ENCODE measurements at regions not wholly inside any gene's neighbourhood (a gene's known extent, or its start where the extent isn't known, plus 50 kb on each side); places are given as distances from the start of the nearest gene placed in this dataset.

DNA sequence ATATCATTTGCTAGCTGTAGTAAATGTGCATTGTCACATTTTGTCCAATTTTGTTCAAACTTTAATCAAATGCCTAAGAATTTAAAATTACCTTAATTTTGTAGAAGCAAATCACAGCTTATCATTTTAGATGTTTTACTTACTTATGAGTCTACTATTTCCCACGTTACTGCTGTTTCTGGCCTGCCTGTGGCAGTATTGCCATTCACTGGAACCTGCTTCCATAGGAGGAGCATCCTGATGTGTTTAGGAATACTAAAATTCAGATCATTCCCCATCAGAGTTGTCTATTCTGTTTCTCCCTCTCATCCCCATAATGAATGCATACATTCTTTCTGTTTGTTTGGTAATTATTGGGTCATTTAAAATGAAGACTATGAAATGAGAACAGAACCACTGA, 119.5 kb upstream of the SNRPN start:
- 75% methylated on average over 1 of the region's 1 CpG; no CpG with 5 or more reads in 1 of the 2 experiments for WGBS, 2 experiments (ENCODE audit: extremely low coverage in 1 of 2, insufficient coverage in 1 of 2, insufficient read length in 1 of 2, insufficient replicate concordance in 2 of 2, low coverage in 1 of 2, low lambda C conversion rate in 2 of 2, missing lambda C conversion rate in 1 of 2)
- Histone ChIP-seq H3K9ac (replicated peaks in 1 of 4; ENCODE audit: extremely low read depth in 1 of 4, low read depth in 3 of 4, low read length in 3 of 4) (no peak overlapping the region), H3K23me2 (ENCODE audit: low read depth, low read length) (no peaks in the 10 kb centered on the region), H4K91ac (replicated peaks; ENCODE audit: insufficient read length, low read length) (no peak overlapping the region), H3K79me2 (ENCODE audit: control insufficient read depth in 1 of 2, insufficient read depth in 2 of 2, low read length in 2 of 2) (no peaks in the 10 kb centered on the region), H3K36me3 (ENCODE audit: control insufficient read depth in 2 of 4, insufficient read depth in 4 of 4, low read length in 3 of 4) (no peaks in the 10 kb centered on the region), H3K27me3 (replicated peaks in 1 of 4; ENCODE audit: control insufficient read depth in 3 of 4, extremely low read depth in 1 of 4, insufficient read depth in 3 of 4, low read length in 3 of 4) (no peaks in the 10 kb centered on the region), H4K5ac (ENCODE audit: insufficient read length, low read depth, low read length) (no peak overlapping the region), H3K79me1 (ENCODE audit: low read depth, low read length) (no peaks in the 10 kb centered on the region), H2BK15ac (ENCODE audit: low read length) (no peak overlapping the region), H3K23ac (ENCODE audit: insufficient read length) (no peak overlapping the region), H3K14ac (ENCODE audit: insufficient read length) (no peak overlapping the region), H4K20me1 (replicated peaks in 1 of 2; ENCODE audit: control insufficient read depth in 1 of 2, insufficient read depth in 2 of 2, low read length in 2 of 2) (no peaks in the 10 kb centered on the region), H2BK120ac (replicated peaks; ENCODE audit: low read depth, low read length) (no peak overlapping the region), H2BK12ac (ENCODE audit: low read depth, low read length) (no peak overlapping the region), H2BK5ac (ENCODE audit: low read depth, low read length) (no peak overlapping the region), H2BK20ac (ENCODE audit: low read length) (no peak overlapping the region), H3K27ac (ENCODE audit: low read depth, low read length) (no peak overlapping the region), H3K4me2 (ENCODE audit: insufficient read depth in 1 of 2, low read depth in 2 of 2, low read length in 2 of 2) (no peak overlapping the region), H3K9me3 (ENCODE audit: insufficient read depth in 2 of 2, low read depth in 1 of 2, low read length in 1 of 2) (peaks cover 2 to 22% of the 10 kb centered on the region in 2 experiments; a peak in 2 of 4 replicates), H3K4ac (replicated peaks; ENCODE audit: insufficient read length, low read depth, low read length) (no peak overlapping the region), H3K4me3 (ENCODE audit: extremely low read depth in 1 of 4, insufficient read depth in 2 of 4, low read depth in 3 of 4, low read length in 4 of 4) (no peak overlapping the region), H3K18ac (ENCODE audit: extremely low read depth, low read length) (no peak overlapping the region), H2AFZ (ENCODE audit: low read length) (no peak overlapping the region), H3K56ac (replicated peaks; ENCODE audit: insufficient read length, low read depth, low read length) (no peak overlapping the region), H2AK5ac (ENCODE audit: low read depth, low read length) (no peak overlapping the region), H3K4me1 (replicated peaks in 1 of 4; ENCODE audit: control insufficient read depth in 3 of 4, insufficient read depth in 4 of 4, low read length in 3 of 4) (peaks cover 0 to 4% (median 0%) of the 10 kb centered on the region in 4 experiments; a peak in 1 of 7 replicates), H4K8ac (ENCODE audit: extremely low read depth, insufficient read depth, low read length) (no peak overlapping the region)
- FAIRE-seq: no peak
- ChIA-PET POLR2A (ENCODE audit: partially characterized antibody) (interaction anchor here (0.6 to 1.6 kb wide), 2 partner anchors 11 to 109 kb away, joined by 3 to 5 read pairs; no protein-coding TSS in a partner anchor), CTCF (ENCODE audit: partially characterized antibody) (interaction anchor here (0.7 to 2.1 kb wide), 4 partner anchors 15 to 123 kb away, joined by 3 to 14 read pairs (median 3); no protein-coding TSS in a partner anchor)
- DNase-seq (ENCODE audit: low read depth in 1 of 2, low spot score in 2 of 2): no peak
- no peak for TF ChIP-seq BACH1 (IDR thresholded peaks at IDR 0.05; ENCODE audit: low read length)
- no peak for TF ChIP-seq FOSL1 (IDR thresholded peaks at IDR 0.05; ENCODE audit: insufficient read depth, low read depth, low read length)
- TF ChIP-seq JUN (IDR thresholded peaks at IDR 0.05; ENCODE audit: low read depth, low read length): no peak
- TF ChIP-seq POU5F1 (IDR thresholded peaks at IDR 0.05; ENCODE audit: low read depth, low read length): no peak
- no peak for TF ChIP-seq CHD1 (IDR thresholded peaks at IDR 0.05; ENCODE audit: low read depth, low read length)
- TF ChIP-seq KDM4A (IDR thresholded peaks at IDR 0.05; ENCODE audit: low read depth, low read length, severe bottlenecking): no peak
- no peak for TF ChIP-seq BCL11A (IDR thresholded peaks at IDR 0.05; ENCODE audit: low read depth in 2 of 2, low read length in 2 of 2)
- TF ChIP-seq RAD21 (IDR thresholded peaks at IDR 0.05 in 1 of 2, conservative IDR thresholded peaks at IDR 0.05 in 1 of 2; ENCODE audit: low read depth in 2 of 2, low read length in 2 of 2): peak; percentile 57 to 59
- no peak for TF ChIP-seq GTF2F1 (IDR thresholded peaks at IDR 0.05; ENCODE audit: borderline replicate concordance, low read depth, low read length)
- no peak for TF ChIP-seq YY1 (IDR thresholded peaks at IDR 0.05; ENCODE audit: low read depth, low read length)
- TF ChIP-seq, protein P1, sequence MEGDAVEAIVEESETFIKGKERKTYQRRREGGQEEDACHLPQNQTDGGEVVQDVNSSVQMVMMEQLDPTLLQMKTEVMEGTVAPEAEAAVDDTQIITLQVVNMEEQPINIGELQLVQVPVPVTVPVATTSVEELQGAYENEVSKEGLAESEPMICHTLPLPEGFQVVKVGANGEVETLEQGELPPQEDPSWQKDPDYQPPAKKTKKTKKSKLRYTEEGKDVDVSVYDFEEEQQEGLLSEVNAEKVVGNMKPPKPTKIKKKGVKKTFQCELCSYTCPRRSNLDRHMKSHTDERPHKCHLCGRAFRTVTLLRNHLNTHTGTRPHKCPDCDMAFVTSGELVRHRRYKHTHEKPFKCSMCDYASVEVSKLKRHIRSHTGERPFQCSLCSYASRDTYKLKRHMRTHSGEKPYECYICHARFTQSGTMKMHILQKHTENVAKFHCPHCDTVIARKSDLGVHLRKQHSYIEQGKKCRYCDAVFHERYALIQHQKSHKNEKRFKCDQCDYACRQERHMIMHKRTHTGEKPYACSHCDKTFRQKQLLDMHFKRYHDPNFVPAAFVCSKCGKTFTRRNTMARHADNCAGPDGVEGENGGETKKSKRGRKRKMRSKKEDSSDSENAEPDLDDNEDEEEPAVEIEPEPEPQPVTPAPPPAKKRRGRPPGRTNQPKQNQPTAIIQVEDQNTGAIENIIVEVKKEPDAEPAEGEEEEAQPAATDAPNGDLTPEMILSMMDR (IDR thresholded peaks at IDR 0.05; ENCODE audit: control extremely low read depth in 1 of 3, insufficient read depth in 1 of 3, low read depth in 1 of 3, low read length in 3 of 3): peak in 2 of 3 experiments; percentile 13 to 27; a peak in 2 of 4 replicates
